ENCODE measurements at regions not wholly inside any gene's neighbourhood (a gene's known extent, or its start where the extent isn't known, plus 50 kb on each side); places are given as distances from the start of the nearest gene placed in this dataset.

DNA sequence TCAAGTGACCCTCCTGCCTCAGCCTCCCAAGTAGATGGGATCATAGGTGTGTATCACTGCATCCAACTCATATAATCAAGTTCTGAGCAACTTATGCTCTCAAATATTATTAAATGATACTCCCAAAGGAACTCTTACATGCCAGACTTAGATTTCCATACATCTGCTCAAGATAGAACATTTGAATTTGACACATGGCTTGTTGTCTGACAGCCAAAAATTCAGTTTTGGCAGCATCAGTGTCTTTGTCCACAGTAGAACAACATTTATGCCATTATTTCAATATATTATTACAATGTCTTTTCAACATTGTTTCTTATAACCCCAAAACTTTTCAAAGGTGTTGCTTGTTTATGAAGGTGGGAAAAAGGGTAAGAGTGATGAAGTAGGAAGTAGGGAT is 116.2 kb downstream of the SUCNR1 start:
- Mint-ChIP-seq H3K9me3 (ENCODE audit: unreplicated experiment) (no peaks in the 10 kb centered on the region), H3K36me3 (ENCODE audit: unreplicated experiment) (no peaks in the 10 kb centered on the region), H3K4me3 (ENCODE audit: unreplicated experiment) (no peak overlapping the region), H3K4me1 (ENCODE audit: low read depth, unreplicated experiment) (no peaks in the 10 kb centered on the region), H3K27ac (ENCODE audit: unreplicated experiment) (no peak overlapping the region), H3K27me3 (ENCODE audit: unreplicated experiment) (no peaks in the 10 kb centered on the region)
- TF ChIP-seq, protein P1, sequence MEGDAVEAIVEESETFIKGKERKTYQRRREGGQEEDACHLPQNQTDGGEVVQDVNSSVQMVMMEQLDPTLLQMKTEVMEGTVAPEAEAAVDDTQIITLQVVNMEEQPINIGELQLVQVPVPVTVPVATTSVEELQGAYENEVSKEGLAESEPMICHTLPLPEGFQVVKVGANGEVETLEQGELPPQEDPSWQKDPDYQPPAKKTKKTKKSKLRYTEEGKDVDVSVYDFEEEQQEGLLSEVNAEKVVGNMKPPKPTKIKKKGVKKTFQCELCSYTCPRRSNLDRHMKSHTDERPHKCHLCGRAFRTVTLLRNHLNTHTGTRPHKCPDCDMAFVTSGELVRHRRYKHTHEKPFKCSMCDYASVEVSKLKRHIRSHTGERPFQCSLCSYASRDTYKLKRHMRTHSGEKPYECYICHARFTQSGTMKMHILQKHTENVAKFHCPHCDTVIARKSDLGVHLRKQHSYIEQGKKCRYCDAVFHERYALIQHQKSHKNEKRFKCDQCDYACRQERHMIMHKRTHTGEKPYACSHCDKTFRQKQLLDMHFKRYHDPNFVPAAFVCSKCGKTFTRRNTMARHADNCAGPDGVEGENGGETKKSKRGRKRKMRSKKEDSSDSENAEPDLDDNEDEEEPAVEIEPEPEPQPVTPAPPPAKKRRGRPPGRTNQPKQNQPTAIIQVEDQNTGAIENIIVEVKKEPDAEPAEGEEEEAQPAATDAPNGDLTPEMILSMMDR (IDR thresholded peaks at IDR 0.05; ENCODE audit: partially characterized antibody, unreplicated experiment): no peak
- no peak for DNase-seq

DNA sequence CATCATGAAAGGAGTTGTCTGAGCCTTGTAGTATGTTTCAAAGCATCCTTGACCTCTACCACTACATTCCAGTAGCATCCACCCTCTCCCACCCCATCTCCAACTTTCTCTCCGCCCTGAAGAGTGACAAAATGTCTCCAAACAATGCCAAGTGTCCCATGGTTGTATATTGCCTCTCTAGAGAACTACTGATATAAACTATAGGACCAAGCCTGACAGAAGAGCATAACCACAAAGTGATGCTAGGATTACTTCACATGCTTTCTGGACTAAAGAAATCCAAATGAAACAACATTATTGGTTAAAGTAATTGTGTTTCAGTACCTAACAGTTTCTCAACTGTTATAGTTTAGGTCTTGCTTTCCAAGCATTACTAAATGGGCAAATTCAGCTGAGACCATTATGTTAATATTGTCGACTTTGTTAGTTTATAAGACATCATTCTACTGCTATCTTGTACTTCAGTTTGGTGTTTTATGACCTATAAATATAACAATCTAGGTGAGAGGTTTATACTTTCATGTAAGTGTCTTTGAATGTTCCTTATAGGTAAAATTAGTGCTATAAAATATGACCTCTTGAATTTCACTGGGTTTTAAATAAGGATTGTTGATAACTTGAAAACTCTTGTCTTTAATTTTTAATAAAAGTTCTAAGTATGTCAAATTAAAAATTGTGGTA is 117.4 kb downstream of the SUCNR1 start:
- Mint-ChIP-seq H3K9me3 (ENCODE audit: unreplicated experiment) (no peaks in the 10 kb centered on the region), H3K36me3 (ENCODE audit: unreplicated experiment) (no peaks in the 10 kb centered on the region), H3K27ac (ENCODE audit: unreplicated experiment) (no peak overlapping the region), H3K4me1 (ENCODE audit: low read depth, unreplicated experiment) (no peaks in the 10 kb centered on the region), H3K27me3 (ENCODE audit: unreplicated experiment) (no peaks in the 10 kb centered on the region), H3K4me3 (ENCODE audit: unreplicated experiment) (no peak overlapping the region)
- TF ChIP-seq, protein P1 (IDR thresholded peaks at IDR 0.05; ENCODE audit: partially characterized antibody, unreplicated experiment): no peak
- no peak for DNase-seq

DNA sequence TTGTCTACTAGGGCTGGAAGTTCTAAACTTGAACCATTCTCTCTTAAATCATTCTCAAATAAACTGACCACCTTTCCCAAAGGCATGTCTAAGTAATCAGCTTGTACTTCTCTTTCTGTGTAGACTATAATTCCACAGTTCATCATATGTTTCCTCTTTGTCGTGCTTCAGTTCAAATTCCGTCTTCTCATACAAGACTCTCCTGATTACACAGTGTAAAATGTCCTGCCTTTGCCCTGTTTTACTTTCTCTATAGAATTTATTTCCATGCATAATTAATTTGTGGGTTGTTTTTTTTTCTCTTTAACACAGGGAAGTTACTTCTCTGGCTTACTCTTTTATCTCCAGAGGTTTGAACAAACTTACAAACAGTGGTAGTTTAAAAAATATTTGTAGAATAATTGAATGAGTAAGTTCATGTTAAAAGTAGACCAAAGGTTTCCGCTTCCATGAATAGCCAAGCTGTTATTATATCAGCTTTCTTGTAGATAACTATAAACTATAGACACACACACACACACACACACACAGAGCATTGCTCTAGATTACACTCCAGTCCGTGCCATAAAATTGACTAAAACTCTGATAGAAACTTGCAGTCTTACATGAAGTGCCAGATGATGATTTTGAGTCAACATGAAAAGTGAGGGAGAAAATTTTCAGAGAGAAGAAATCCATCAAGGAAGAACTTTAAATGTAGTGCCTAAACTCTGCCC is 119.0 kb downstream of the SUCNR1 start:
- Mint-ChIP-seq H3K36me3 (ENCODE audit: unreplicated experiment) (no peaks in the 10 kb centered on the region), H3K9me3 (ENCODE audit: unreplicated experiment) (no peaks in the 10 kb centered on the region), H3K4me1 (ENCODE audit: low read depth, unreplicated experiment) (no peaks in the 10 kb centered on the region), H3K27me3 (ENCODE audit: unreplicated experiment) (no peaks in the 10 kb centered on the region), H3K27ac (ENCODE audit: unreplicated experiment) (no peak overlapping the region), H3K4me3 (ENCODE audit: unreplicated experiment) (no peak overlapping the region)
- TF ChIP-seq, protein P1 (IDR thresholded peaks at IDR 0.05; ENCODE audit: partially characterized antibody, unreplicated experiment): no peak
- no peak for DNase-seq

DNA sequence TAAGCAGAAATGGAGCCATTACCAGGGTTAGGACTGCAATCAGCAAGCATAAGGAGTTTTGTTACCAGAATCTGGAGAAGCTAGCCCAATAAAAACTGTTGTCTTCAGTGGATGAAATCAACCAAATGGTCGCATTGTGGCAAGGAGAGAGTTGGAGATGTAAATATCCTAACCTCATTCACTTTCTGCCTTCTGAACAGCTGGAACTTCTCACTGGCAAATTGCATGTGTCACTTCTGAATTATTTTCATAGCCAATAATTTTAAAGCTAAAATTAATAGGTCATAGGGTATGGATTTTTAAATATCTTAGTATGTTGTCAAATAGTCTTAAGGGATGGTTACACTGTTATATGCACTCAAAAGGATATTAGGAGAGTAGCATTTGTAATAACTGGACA is 121.6 kb downstream of the SUCNR1 start:
- H3K36me3 Mint-ChIP-seq (ENCODE audit: unreplicated experiment): no peaks in the 10 kb centered on the region
- TF ChIP-seq, protein P1 (IDR thresholded peaks at IDR 0.05; ENCODE audit: partially characterized antibody, unreplicated experiment): no peak
- DNase-seq: no peak
- no peaks in the 10 kb centered on the region for H3K4me1 Mint-ChIP-seq (ENCODE audit: low read depth, unreplicated experiment)
- no peak overlapping the region for H3K4me3 Mint-ChIP-seq (ENCODE audit: unreplicated experiment)
- no peak overlapping the region for H3K27ac Mint-ChIP-seq (ENCODE audit: unreplicated experiment)
- no peaks in the 10 kb centered on the region for H3K9me3 Mint-ChIP-seq (ENCODE audit: unreplicated experiment)
- H3K27me3 Mint-ChIP-seq (ENCODE audit: unreplicated experiment): no peaks in the 10 kb centered on the region

DNA sequence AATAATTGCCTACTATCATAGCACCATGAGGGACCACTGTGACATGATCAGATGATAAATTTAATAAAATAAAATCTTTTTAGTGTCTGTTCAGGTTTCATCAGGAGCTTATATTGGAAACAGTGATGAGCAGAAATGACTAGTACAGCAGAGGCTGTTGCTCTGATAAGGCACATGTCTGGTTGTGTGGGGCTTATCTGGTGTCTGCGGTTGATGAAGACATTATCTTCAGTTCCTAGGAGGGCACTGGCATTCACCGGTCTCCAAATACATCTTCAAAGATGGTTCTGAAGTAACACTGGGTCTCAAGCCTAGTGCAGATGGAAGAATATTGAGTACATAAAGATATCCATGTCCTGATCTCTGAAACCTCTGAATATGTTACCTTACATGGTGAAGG is 125.3 kb downstream of the SUCNR1 start:
- H3K27me3 Mint-ChIP-seq (ENCODE audit: unreplicated experiment): no peaks in the 10 kb centered on the region
- no peaks in the 10 kb centered on the region for H3K4me1 Mint-ChIP-seq (ENCODE audit: low read depth, unreplicated experiment)
- no peaks in the 10 kb centered on the region for H3K36me3 Mint-ChIP-seq (ENCODE audit: unreplicated experiment)
- TF ChIP-seq, protein P1 (IDR thresholded peaks at IDR 0.05; ENCODE audit: partially characterized antibody, unreplicated experiment): no peak
- DNase-seq: no peak
- H3K27ac Mint-ChIP-seq (ENCODE audit: unreplicated experiment): no peak overlapping the region
- H3K9me3 Mint-ChIP-seq (ENCODE audit: unreplicated experiment): no peaks in the 10 kb centered on the region
- H3K4me3 Mint-ChIP-seq (ENCODE audit: unreplicated experiment): no peak overlapping the region
